HG03108 (cell line): ENCODE measurements at regions not wholly inside any gene's neighbourhood (a gene's known extent, or its start where the extent isn't known, plus 50 kb on each side); places are given as distances from the start of the nearest gene placed in this dataset.

ENCODE experiments used
- ATAC-seq: cut with Tn5 transposase; IDR thresholded peaks from one replicate; pipeline ENCODE4 v1.9.1; 2021; ENCODE audit warnings: moderate library complexity; ENCODE audit not compliant: unreplicated experiment

DNA sequence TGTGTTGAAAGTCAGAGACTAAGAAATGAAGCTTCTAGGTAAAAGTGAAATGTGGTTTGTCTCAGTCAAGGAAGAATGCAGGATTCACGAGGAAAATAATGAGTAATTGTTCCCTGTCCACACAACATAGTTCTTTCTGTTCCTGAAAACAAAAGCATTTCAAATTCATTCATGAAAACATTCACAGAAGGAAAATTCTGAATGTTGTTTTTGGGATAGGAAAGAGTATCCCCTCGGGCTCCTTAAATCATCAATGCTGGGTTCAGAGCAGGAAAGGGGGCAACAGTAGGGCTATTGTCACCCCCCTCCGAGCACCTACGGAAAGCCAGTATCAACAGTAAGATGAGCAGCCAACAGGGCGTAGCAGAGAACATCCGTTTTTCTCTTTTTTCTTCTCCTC is 769.9 kb upstream of the ADAMTS16 start:
- ATAC-seq, result no peak

DNA sequence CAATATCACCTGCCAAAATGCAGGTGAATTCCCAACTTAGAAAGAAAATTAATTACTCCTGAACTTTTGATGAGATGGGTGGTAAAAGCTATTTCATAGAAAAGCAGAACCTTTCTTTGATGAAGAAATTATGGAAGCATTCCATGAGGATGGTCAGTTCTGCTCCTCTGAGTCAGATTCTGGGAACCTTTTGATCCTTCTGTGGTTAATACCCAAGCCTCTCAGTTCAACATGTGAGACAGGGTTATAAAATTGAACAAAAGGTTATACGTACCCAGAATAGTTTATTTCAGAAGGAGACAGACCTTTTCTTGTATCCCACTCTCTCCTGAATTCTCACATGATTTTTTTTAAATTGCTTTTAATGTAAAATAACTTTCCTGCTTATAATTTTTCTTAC is 767.6 kb upstream of the ADAMTS16 start:
- ATAC-seq, result no peak

DNA sequence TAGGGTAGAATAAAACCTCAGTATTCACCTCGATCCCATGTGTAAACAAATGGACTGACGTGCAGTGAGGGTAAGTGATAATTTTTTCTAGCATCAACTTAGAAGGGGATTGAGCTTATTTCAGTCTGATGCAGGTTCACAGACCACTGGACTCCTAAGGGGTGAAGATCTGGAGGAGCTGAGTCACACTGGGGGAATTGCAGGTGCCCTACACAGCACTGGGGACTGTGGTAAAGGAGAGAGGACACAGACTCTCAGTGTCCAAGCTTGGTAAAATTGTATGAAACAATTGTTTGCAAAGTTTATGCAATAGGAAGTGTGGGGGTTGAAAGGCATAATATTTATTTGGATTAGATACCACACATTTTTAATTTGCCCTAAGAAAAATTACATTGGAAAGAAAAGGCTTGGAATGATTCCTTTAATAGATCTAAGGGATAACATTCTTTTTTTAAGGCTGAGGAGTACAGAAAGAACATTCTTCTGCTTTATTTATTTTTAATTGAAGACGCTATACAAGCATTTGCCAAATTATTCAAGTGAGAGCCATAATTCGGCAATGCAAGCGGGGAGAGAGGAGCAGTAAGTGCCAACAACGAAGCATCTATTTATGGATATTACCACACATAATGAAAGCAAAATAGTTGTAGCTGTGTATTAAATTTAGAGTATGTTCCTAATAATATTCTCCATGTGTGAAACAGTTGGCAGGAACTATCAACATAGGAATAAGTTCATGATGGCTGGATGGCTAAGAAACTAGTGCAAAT is 766.9 kb upstream of the ADAMTS16 start:
- ATAC-seq, result no peak

DNA sequence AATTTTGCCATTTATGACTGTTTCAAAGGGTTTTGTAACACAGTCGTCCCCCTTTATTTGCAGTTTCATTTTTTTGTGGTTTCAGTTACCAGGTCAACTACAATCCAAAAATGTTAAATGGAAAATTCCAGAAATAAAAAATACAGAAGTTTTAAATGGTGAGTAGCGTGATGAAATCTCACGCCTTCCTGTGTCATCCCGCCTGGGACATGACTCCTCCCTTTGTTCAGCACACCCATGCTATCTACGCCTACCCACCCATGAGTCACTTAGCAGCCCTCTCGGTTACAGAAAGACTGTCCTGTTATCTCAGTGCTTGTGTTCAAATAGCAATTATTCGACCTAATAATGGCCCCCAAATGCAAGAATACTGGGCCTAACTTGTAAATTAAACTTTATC is 765.3 kb upstream of the ADAMTS16 start:
- no peak for ATAC-seq

DNA sequence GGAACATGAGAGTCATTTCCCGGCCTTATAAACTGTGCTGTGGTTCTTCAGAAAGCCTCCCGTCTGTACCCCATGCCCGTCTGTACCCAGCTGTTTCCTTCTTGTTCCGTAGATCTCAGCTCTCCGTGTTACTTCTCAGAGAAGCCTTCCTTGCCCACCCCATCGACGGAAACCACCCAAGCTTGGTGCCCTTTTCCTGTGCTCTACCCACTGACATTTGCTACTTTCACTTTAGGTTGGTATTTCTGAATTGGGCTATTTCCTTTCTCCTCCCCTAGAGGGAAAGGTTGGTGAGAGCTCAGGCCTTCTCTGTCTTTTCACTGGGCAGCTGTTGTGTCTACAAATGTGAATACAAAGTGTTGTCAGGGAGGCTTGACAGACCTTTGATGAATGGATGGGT is 764.5 kb upstream of the ADAMTS16 start:
- ATAC-seq, result no peak

DNA sequence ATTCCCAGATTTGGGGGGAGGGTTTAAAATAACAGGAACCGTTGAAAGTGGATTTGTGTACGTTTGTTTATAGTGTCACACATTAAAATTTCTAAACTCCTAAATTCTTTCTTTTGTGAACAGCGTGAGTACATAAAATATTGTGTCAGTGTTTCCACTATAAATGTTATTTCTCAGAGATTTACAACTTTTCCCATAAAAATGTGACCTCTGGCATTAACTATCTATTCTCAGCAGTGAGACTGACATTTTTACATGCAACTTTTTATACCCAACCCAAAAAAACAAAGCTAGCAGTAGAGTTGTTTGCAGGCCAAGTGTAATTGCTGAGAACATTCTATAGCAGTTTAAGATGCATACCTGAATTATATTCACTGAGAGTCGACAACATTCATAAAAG is 757.0 kb upstream of the ADAMTS16 start:
- ATAC-seq, result no peak

DNA sequence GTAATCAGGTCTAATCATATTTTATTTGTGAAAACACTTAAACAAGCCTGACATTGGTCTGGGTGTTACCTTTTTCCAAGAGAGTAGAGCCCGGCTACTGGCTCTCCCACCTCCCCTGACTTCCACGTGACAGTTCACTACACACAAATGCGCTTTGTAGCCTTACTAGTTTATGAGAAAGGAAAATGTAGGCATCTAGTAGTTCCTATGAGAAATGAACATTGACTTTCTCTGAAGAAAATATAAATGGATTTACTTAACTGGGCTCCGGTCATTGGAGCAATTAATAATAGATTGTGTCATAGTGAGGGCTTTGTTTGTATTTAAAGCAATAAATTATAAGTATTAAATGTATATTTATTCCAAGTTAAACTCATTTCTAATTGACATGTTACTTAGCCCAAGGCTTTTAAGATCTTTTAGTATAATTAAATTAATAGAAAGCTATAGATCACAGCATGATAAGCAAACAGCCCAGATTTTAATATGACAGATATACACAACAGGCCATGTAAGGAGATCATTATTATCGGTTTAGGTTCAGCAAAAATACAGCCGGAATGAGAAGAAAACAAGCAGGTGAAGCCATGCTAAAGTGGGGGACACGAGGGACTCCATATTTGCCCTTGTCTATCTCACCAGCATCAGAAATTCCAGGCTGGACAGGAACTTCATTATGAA is 756.5 kb upstream of the ADAMTS16 start:
- ATAC-seq, result no peak

DNA sequence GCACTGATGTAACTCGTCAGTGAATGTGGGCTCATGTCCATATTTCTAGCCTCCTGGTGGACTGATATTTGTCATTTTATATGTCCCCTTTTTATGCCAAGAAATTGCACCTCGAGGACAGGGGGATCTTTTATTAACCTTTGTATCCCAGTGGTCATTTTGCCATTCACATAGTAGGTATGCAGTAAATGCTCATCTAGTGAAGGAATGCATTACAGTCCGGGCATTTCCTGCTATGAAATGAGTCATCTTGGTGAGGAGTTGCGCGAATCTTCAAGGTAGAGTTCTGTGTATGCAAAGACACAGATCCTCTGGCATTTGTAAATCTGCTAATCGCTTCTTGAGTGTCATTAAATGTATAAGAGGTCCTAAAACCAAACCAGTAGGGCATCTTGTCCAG is 755.5 kb upstream of the ADAMTS16 start:
- ATAC-seq, result no peak

DNA sequence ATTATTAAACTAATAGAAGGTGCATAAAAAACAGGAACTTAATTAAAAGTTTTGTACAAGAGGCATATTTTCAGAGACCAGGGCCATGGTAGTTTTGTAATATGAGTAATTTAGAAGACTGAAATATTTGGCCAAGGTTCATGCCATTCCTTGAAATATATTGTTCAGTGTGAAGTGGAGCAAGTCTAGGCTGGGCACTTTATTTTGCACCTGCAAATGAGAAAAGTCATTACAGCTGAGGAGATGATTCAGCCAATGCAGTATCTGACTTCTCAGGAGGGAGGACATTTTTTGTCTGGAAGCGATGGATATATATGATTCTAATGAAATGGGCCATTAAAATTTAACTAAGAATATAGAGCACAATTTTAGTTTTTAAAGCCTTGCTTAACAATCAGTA is 754.0 kb upstream of the ADAMTS16 start:
- ATAC-seq, result no peak

DNA sequence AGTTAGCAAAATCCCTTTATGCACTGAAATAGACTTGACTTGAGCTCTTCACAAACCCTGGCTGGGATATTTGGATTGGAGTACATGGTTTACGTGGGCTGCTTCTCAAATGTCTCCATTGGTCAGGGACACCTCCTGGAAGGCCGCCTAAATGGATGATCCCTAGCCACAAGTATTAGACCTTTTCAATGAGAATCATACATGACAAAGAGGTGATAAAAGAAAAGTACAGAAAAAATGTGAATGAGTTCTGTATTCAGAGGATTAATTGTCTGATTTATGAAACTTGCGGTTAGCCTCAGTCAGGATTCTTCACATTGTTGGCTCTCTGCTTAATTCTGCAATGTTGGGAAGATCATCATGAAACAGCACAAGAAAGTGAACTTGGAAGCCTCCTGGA is 752.8 kb upstream of the ADAMTS16 start:
- ATAC-seq, result no peak

DNA sequence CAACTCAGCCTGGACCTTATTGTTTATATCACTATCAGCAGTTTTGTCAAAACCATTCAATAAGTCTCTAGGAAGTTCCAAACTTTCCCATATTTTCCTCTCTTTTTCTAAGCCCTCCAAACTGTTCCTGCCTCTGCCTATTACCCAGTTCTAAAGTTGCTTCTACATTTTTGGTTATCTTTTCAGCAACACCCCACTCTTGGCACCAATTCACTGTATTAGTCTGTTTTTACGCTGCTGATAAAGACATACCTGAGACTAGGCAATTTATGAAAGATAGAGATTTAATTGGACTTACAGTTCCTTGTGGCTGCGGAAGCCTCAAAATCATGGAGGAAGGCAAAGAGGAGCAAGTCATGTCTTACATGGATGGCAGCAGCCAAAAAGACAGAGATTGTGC is 744.4 kb upstream of the ADAMTS16 start:
- ATAC-seq, result no peak

DNA sequence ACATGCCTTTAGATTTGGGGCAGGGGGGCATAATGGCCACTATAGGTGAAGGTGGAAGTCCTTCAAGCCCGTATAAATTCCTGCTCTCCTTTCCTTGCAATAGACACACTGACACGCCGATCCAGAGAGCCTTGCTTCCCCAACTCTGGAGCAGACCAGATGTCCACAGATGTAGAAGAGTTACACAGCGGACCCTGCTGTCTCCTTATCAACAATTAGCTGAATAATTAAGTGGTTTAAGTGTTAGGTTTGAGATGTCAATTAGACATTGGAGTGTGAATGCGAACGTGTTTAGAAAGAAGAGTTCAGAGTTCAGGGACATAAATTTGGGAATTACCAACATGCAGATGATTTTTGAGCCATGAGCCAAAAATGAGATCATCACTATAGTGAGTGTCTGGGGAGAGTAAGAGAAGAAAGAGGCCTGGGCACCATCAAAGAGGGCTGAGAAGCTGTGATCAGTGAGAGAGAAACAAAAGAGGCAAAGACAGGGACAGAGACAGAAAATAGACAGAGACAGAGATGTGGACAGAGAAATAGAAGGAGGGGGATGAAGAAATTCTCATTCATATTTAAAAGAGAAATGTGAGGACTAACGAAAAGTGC is 734.4 kb upstream of the ADAMTS16 start:
- no peak for ATAC-seq

DNA sequence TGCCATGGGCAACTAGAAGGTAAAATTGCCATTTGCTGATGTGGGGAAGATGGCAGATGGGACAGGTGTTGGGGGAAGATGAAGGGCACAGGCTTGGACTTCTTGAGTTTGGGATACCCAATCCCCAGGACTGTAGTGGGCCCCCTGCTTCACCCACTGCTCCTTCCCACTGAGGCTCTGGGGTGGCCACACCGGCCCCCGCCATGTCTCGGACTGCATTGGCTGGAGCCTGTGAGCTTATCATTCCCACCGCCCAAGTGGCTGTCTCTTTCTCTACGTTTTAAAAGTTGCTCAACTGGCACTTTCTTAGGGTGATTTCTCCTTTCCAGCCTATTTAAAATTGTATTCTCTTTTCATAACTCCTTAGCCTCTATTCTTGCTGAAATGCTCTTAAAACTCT is 730.0 kb upstream of the ADAMTS16 start:
- no peak for ATAC-seq

DNA sequence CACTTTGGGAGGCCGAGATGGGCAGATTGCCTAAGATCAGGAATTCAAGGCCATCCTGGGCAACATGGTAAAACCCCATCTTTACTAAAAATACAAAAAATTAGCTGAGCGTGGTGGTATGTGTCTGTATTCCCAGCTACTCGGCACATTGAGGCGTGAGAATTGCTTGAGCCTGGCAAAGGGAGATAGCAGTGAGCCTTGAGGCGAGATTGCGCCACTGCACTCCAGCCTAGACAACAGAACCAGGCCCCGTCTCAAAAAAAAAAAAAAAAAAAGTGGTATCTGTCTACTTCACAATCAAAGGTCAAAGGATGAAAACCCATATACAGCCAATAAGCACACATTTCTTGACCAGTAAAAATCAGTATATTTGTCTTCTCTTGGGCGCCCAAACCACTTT is 728.5 kb upstream of the ADAMTS16 start:
- no peak for ATAC-seq

DNA sequence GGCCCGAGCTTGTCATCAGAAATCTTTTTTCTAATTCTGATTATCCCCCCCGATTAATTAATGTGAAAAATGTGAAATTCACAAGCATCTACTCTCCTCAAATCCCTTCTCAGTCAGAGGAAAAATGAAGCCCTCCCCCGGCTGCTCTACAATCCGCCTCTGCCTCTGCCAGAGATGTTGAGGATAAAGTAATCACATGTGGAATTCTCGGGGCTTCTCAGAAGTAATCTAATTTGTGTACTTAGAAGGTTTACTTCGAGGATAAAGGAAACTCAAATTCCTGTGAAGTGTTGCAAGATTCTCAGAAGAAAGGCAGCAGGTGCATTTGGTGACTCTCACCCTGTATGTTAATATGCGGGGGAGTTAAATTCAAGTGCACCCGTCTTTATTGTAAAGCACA is 726.1 kb upstream of the ADAMTS16 start:
- no peak for ATAC-seq

DNA sequence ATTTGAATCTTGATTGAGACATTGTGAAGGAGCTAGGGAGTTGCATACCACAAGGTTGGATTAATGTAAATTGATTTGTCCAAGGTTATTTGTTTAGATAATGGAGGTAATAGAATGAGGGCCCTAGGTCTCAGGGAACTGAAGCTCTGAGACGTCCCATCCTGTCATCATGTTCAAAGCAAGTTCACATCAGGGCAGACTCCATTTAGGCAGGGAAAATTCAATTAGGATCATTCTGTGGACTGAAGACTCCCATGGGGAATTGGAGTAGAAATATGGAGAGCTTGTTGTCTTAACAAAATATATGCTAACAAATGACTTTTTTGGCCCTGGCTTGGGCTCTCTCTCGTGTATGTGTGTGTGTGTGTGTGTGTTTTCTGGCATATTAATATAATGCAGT is 722.0 kb upstream of the ADAMTS16 start:
- no peak for ATAC-seq

DNA sequence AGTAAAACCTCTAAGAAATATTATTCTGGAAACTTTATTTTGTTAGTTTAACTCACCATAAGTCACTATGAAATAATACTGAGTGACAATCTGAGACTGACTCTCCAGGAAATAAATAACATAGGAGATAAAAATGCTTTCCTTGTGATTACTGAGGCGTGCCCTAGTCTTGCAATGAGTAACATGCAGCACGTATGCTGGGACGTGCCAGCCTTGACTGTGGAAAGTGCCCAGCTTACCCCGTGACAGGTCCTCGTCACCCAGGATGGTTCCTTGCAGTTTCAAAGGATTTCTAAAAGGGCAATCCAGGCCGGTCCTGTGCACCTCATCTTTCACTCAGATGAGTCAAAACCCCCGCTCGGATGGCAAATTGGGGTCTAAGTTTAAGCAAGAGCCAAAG is 720.8 kb upstream of the ADAMTS16 start:
- no peak for ATAC-seq

DNA sequence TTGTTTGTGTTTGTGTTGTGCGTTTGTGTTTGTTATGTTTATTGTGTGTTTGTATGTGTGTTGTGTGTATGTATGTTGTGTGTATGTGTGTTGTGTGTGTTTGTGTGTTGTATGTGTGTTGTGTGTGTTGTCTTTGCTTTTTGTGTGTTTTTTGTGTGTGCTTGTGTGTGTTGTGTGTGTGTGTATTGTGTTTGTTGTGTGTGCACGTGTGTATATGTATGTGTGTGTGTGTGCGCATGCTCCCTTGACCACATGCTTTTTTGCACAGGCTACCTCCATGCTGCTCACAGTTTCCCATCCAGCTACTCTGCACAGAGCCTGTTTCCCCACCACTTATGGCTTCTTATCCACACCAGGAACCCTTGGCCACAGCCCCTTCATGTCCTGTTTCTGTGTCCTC is 720.0 kb upstream of the ADAMTS16 start:
- no peak for ATAC-seq

DNA sequence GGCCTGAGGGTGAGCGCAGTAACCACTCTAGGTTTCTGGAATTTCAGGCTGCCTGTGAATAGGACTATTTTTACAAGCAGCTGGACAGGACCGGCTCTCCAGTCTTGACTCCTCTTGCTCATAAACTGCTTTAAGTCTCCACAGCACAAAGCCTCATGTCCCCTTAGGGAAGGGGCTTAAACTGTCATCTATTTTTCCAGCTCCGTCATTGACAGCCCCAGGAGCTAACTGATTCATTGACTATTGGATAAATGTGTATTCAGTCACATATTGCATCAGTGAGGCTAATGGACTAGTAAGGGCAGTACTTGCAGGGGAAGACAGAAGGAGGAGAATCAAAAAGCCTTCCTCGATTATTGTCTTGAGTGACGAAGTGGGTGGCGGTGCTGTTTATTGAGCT is 719.4 kb upstream of the ADAMTS16 start:
- no peak for ATAC-seq

DNA sequence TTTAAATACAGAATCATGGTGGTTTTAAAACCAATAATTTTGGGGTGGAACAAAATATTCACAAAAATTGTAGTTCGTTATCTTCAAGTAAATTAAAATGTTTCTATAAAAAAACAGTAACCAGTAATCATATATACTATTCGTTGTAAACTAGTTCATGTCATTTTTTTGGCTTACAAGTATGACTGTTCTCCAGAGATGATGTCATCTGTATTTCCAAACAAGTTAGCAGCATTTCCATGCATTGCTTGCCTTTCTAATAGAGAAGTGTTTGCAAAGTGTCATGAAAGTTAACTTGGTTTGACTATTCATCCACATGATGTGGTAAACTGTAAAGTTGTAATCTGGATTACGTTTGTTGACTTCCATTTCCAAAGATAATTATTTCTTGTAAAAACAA is 717.9 kb upstream of the ADAMTS16 start:
- ATAC-seq, result no peak

DNA sequence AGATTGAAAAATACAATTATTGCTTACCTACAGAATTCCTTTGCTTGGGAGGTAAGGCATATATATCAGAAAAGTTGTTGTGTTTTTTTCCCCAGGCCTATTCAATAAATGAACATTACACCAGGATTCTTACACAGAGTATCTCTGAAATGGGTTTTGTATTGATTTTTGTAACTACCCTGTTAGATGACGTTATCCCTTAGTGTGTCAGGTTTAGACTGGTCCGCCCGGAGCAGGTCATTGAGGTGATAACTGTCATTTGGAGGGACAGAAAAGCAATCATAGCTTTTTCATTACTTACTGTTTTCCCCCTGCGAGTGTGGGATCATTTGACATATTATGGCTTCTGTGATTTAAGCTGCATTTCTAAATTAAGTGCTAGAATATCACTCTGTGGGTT is 715.2 kb upstream of the ADAMTS16 start:
- no peak for ATAC-seq

DNA sequence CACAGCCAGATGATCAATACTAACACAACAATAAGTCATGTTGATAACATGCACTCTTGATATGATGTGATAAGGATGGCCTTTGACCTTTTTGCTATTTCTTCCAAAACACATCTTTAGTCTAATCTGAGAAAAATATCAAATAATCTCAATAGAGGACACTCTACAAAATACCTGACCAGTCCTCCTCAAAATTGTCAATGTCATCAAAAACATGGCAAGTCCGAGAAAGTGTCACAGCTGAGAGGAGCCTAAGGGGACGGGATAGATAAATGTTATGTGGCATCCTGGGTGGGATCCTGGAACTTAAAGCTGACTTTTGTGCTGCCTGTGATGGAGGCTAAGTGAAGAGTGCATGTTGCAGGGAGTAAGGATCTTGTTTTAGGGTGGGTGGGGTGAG is 699.6 kb upstream of the ADAMTS16 start:
- ATAC-seq, result no peak
